Stomach (tissue), 4 donors: ENCODE measurements at regions not wholly inside any gene's neighbourhood (a gene's known extent, or its start where the extent isn't known, plus 50 kb on each side); places are given as distances from the start of the nearest gene placed in this dataset.

ENCODE experiments used
- POLR2A ChIP-seq, 4 donors: fragments of 450-650 bp; IDR thresholded peaks; one replicate each; pipeline ENCODE4 v1.6.1; 2016; ENCODE audit warnings: antibody characterized with exemption in 4 of 4, control low read depth in 2 of 4, mild to moderate bottlenecking in 1 of 4, moderate library complexity in 1 of 4
- POLR2AphosphoS5 ChIP-seq, 3 donors: sonication (generic); formaldehyde crosslinking; IDR thresholded peaks; one replicate each; pipeline ENCODE4 v1.6.1; 2016; ENCODE audit warnings: antibody characterized with exemption in 3 of 3
- TF ChIP-seq, protein P1 (sequence below), 7 experiments: fragments of 450-650 bp in 4 of 7; fragments of 200-600 bp in 3 of 7; sonication (generic) in 3 of 7; IDR thresholded peaks; one replicate each; pipeline ENCODE4 v1.5.1; 2016 to 2019; ENCODE audit warnings: antibody characterized with exemption in 7 of 7, control low read depth in 2 of 7, mild to moderate bottlenecking in 1 of 7

DNA sequence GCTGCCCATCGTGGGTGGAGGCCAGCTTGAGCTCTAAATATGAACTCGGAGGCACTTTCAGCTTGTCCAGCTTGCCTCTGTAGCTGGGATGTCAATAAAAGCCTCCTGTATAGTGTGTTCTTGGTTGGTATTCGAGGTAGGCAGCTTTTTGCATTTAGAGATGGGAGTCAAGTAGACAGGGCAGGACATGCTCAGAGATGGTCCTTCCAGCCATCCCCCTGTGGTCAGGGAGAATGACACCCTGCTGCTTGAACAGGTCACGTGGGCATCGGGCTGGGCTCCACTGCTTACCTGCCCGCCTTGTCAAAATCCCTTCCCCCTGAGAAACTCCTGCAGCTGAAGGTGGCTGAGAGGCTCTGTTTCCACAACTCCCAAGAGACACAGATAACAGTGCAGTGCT, 302.5 kb downstream of the ZNF536 start:
- TF ChIP-seq, protein P1, sequence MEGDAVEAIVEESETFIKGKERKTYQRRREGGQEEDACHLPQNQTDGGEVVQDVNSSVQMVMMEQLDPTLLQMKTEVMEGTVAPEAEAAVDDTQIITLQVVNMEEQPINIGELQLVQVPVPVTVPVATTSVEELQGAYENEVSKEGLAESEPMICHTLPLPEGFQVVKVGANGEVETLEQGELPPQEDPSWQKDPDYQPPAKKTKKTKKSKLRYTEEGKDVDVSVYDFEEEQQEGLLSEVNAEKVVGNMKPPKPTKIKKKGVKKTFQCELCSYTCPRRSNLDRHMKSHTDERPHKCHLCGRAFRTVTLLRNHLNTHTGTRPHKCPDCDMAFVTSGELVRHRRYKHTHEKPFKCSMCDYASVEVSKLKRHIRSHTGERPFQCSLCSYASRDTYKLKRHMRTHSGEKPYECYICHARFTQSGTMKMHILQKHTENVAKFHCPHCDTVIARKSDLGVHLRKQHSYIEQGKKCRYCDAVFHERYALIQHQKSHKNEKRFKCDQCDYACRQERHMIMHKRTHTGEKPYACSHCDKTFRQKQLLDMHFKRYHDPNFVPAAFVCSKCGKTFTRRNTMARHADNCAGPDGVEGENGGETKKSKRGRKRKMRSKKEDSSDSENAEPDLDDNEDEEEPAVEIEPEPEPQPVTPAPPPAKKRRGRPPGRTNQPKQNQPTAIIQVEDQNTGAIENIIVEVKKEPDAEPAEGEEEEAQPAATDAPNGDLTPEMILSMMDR (IDR thresholded peaks at IDR 0.05), result no peak
- no peak for TF ChIP-seq POLR2A (IDR thresholded peaks at IDR 0.05)
- TF ChIP-seq POLR2AphosphoS5 (IDR thresholded peaks at IDR 0.05), result no peak
